ENCODE measurements at regions not wholly inside any gene's neighbourhood (a gene's known extent, or its start where the extent isn't known, plus 50 kb on each side); places are given as distances from the start of the nearest gene placed in this dataset.
"Not testable (repeated sequence)": the region's sequence is repeated elsewhere in the genome, so short reads cannot be mapped to it uniquely, and the experiment has no call there.

GRCh38 chr15:95680728-95681127, 649.8 kb upstream of the NR2F2 start:
- no peak for DNase-seq (ENCODE audit: low spot score)

- no peak for DNase-seq (ENCODE audit: low spot score)
Measured at GRCh38 chr15:95681836-95682544, 648.5 kb upstream of the NR2F2 start.

DNA sequence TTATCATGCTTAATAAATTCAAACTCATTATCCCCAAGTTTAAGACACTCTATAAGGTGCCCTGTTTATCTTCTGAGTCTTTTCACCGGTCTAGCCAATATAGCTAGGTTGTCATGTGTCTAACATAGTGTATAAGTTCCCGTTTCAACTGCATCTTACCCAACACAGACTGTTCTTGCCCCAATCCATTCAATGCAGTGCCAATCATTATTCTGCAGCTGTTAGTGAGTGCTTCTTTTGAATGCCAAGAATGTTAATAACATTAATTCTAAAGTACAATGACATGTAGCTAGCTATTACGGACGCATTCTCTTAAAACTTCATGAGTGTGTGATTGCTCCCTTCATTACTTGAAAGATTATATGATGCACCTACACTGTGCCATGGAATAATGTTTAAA, 646.4 kb upstream of the NR2F2 start:
- no peak for DNase-seq (ENCODE audit: low spot score)

GRCh38 chr15:95684693-95685115, 645.8 kb upstream of the NR2F2 start:
- DNase-seq (ENCODE audit: low spot score), result peak; percentile 59

GRCh38 chr15:95687061-95687460, 643.4 kb upstream of the NR2F2 start:
- DNase-seq (ENCODE audit: low spot score), result no peak

- DNase-seq (ENCODE audit: low spot score), result no peak
Measured at GRCh38 chr15:95687686-95688085, 642.8 kb upstream of the NR2F2 start.

GRCh38 chr15:95690631-95691340, 639.7 kb upstream of the NR2F2 start:
- peak; percentile 25 for DNase-seq (ENCODE audit: low spot score)

DNA sequence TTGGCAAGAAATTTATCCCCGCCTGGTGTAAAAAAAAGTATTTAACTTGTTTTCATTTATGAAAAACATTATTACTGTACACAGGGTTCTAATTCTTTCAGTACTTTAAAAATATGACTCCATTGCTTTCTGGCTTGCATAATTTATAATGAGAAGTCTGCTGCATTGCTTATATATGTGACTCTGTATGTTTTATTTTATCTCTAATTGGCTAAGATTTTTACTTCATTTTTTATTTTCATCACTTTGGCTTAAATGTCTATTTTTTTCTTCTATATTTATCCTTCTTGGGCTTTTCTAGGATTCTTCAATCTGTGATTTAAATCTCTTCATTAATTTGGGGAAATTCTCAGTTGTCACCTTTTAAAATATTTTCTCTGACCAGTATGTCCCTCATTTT, 636.6 kb upstream of the NR2F2 start:
- no peak for DNase-seq (ENCODE audit: low spot score)

DNA sequence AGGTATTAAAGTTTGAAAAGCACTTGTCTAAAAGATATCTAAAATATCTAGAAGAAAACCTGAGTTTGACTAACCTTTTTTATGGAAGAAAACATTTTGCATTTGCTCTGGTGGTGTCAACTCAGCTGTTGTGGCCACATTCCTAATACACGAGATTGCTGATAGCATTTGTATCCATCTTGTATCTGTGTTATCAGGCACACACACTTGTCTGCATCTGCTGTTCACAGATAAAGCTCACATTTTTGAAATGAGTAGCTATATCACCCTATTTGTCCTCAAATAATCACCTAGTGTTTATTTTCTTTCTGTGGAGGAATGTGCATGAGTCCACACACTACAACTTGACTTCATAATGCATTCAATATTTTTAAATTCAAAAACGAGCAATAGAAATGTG, 632.3 kb upstream of the NR2F2 start:
- DNase-seq (ENCODE audit: low spot score), result no peak

GRCh38 chr15:95698951-95699350, 631.5 kb upstream of the NR2F2 start:
- no peak for DNase-seq (ENCODE audit: low spot score)

DNA sequence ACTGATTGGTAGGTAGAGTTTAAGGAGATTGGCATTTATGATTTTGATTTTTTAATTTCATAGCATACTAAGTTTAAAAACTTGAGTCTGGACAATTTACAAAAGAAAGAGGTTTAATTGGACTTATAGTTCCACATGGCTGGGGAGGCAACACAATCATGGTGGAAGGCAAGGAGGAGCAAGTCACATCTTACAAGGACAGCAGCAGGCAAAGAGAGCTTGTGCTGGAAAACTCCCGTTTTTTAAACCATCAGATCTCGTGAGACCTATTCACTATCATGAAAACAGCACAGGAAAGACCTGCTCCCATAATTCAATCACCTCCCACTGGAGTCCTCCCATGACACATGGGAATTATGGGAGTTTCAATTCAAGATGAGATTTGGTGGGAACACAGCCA, 630.9 kb upstream of the NR2F2 start:
- no peak for DNase-seq (ENCODE audit: low spot score)

- not testable (repeated sequence) for DNase-seq (ENCODE audit: low spot score)
Measured at GRCh38 chr15:95700692-95701091, 629.8 kb upstream of the NR2F2 start.

- no peak for DNase-seq (ENCODE audit: low spot score)
Measured at GRCh38 chr15:95701410-95701809, 629.1 kb upstream of the NR2F2 start.

- DNase-seq (ENCODE audit: low spot score), result no peak
Measured at GRCh38 chr15:95709959-95710695, 620.4 kb upstream of the NR2F2 start.

GRCh38 chr15:95712785-95713184, 617.7 kb upstream of the NR2F2 start:
- DNase-seq (ENCODE audit: low spot score), result no peak

DNA sequence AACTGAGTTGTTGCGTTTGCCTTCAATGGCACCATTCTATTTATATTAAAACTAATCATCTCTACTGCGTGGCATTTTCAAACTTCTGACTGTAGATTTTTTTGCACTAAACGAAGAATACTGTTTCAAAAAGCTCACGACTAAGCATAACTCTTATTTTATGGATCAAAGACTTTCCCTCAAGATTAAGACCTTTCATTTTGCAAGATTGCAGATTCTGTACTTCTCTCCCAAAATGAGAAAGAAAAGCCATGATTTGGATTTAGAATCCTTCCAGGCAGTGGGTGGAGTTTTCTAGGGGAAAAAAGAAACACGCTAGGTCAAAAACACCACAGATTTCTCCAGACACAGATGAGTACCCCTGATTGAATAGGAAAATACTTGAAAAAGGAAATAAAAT, 617.2 kb upstream of the NR2F2 start:
- DNase-seq (ENCODE audit: low spot score), result no peak

GRCh38 chr15:95715116-95715903, 615.2 kb upstream of the NR2F2 start:
- DNase-seq (ENCODE audit: low spot score), result no peak

DNA sequence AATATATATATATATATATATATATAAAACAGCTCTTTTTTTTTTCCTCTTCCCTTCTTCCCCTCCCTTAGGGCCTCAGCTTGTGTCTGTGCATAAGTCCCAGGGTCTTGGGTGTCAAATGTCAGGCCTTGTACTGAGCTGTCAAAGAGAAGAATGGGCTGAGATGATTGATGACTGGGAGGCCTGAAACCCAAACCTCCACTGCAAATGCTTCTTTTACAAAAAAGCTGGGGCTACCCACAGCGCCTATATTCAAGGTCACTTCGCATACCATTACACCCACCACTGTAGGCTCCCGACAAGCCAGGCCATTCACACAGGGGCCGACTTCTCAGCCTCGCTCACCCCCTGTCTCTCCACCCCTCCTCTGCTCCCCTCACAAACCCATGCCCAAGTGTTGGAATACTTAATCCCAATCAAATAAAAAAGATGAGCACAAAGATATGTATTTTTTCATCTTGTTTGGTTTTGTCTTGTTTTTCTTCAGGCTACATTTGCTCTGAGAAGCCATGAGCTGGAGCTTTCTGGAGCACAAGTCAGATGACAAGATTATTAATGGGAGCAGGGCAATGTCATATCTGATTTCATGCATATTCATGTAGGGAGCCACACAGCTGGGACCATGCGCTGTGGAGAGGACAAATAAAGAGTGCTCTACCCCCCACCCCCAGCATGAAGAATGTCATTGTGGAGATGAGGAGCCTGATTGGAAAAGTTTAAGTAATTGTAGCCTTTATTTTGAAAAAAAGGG, 614.4 kb upstream of the NR2F2 start:
- no peak for DNase-seq (ENCODE audit: low spot score)

DNA sequence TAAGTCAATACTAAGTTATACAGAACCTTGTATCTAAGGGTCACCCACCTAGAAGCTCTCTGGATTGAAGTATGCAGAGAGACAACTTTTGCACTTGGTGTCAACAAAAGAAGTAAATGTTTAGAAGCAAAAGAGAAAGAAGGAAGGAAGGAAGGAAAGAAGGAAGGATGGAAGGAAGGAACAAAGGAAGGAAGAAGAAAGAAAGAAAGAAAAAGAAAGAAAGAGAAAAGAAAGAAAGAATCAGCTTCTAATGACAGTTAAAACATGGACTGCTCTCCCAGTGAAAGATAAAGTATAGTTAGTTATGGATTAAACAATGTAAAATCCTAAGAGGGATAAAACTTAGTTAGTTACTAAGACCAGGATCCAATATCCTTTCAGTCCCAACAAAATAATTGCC, 613.8 kb upstream of the NR2F2 start:
- no peak for DNase-seq (ENCODE audit: low spot score)

DNA sequence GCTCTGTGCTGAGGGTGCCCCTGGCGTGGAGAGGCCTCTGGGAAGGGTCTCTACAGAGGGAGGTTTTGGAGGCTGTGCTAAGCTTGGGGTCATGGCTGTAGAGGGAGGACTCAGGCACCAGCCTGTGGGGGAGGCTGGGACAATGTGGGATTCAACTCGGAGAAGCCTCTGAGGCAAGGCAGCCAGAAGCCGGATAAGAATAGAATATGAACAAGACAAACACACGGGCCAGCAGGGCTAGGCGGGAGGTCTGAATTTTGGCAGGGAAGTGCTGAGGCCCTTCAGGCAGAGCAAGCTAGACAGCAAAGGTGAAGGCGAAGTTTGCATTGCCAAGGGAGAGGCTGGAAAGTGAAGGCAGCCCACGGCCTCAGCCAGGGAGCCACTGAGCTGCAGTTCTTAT, 612.1 kb upstream of the NR2F2 start:
- DNase-seq (ENCODE audit: low spot score), result no peak

GRCh38 chr15:95724908-95725633, 605.4 kb upstream of the NR2F2 start:
- DNase-seq (ENCODE audit: low spot score), result no peak
